HepG2 (cell line): ENCODE measurements at regions not wholly inside any gene's neighbourhood (a gene's known extent, or its start where the extent isn't known, plus 50 kb on each side); places are given as distances from the start of the nearest gene placed in this dataset.

Experiments
- SALL2 ChIP-seq: sonication (generic); formaldehyde crosslinking; IDR thresholded peaks from 2 replicates; pipeline ENCODE4 v1.8.1; 2023; ENCODE audit warnings: mild to moderate bottlenecking, missing genetic modification reagents, inconsistent platforms
- TAF1 ChIP-seq: sonication (generic); formaldehyde crosslinking; IDR thresholded peaks from 2 replicates; pipeline ENCODE4 v1.4.0; 2020; ENCODE audit warnings: missing genetic modification reagents
- ZNF232 ChIP-seq: sonication (generic); formaldehyde crosslinking; IDR thresholded peaks from 2 replicates; pipeline ENCODE4 v1.4.0; 2020; ENCODE audit warnings: missing genetic modification reagents, borderline replicate concordance
- TF ChIP-seq, protein P1 (sequence below): sonication (generic); formaldehyde crosslinking; IDR thresholded peaks from 2 replicates; pipeline ENCODE4 v1.5.0; 2020; ENCODE audit warnings: mild to moderate bottlenecking, missing genetic modification reagents, moderate library complexity

DNA sequence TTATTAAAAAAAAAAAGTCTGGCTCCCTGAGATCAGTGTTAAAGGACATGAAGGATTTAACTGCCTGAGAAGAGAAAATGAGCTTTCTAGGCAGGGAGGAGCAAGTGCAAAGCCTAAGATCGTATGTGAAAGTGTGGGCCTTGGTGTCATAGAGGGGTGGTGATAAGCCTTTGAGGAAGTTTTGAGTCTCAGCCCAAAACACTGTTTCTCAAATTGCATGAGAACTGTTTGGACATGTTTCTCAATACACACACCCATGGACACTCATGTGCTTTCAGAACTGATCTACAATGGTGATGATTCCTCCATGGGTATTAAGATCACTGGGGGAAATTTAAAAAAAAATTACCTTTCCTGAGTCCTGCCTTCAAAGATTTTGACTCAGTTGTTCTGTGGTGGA, 336.7 kb upstream of the RND3 start:
- TF ChIP-seq TAF1 (CRISPR knock-in tag) (no peak), ZNF232 (CRISPR knock-in tag) (no peak), SALL2 (CRISPR knock-in tag) (no peak)
- TF ChIP-seq, protein P1, sequence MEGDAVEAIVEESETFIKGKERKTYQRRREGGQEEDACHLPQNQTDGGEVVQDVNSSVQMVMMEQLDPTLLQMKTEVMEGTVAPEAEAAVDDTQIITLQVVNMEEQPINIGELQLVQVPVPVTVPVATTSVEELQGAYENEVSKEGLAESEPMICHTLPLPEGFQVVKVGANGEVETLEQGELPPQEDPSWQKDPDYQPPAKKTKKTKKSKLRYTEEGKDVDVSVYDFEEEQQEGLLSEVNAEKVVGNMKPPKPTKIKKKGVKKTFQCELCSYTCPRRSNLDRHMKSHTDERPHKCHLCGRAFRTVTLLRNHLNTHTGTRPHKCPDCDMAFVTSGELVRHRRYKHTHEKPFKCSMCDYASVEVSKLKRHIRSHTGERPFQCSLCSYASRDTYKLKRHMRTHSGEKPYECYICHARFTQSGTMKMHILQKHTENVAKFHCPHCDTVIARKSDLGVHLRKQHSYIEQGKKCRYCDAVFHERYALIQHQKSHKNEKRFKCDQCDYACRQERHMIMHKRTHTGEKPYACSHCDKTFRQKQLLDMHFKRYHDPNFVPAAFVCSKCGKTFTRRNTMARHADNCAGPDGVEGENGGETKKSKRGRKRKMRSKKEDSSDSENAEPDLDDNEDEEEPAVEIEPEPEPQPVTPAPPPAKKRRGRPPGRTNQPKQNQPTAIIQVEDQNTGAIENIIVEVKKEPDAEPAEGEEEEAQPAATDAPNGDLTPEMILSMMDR (CRISPR knock-in tag): no peak
